Endodermal cell (in vitro differentiated cells): ENCODE measurements at regions not wholly inside any gene's neighbourhood (a gene's known extent, or its start where the extent isn't known, plus 50 kb on each side); places are given as distances from the start of the nearest gene placed in this dataset.

ENCODE experiments used
- DNase-seq: peaks from one replicate; pipeline ENCODE4 v3.0.0-alpha.2; 2017
- H3K27ac ChIP-seq: 2 replicates; pipeline ENCODE4 v1.5.1; 2013; ENCODE audit warnings: mild to moderate bottlenecking, low read depth, low read length, moderate library complexity
- H3K27me3 ChIP-seq: 2 replicates; pipeline ENCODE4 v1.6.1; 2013; ENCODE audit warnings: mild to moderate bottlenecking, low read length, moderate library complexity; ENCODE audit not compliant: insufficient read depth, control insufficient read depth, poor library complexity, severe bottlenecking
- H3K36me3 ChIP-seq: 2 replicates; pipeline ENCODE4 v1.7.0; 2013; ENCODE audit warnings: mild to moderate bottlenecking, low read length, moderate library complexity; ENCODE audit not compliant: control insufficient read depth, insufficient read depth
- H3K4me1 ChIP-seq: one replicate; pipeline ENCODE4 v1.7.0; 2013; ENCODE audit warnings: low read length; ENCODE audit not compliant: control insufficient read depth, insufficient read depth
- H3K4me3 ChIP-seq: 2 replicates; pipeline ENCODE4 v1.5.1; 2013; ENCODE audit warnings: mild to moderate bottlenecking, low read length, moderate library complexity
- H3K9ac ChIP-seq: 2 replicates; pipeline ENCODE4 v1.6.1; 2013; ENCODE audit warnings: mild to moderate bottlenecking, low read length, moderate library complexity; ENCODE audit not compliant: poor library complexity, severe bottlenecking; ENCODE audit errors: extremely low read depth
- H3K9me3 ChIP-seq: 2 replicates; pipeline ENCODE4 v1.6.1; 2013; ENCODE audit warnings: mild to moderate bottlenecking, low read length, moderate library complexity; ENCODE audit not compliant: control insufficient read depth
- H3K27ac Mint-ChIP-seq: 2 replicates; pipeline ENCODE4 v1.8.0; 2020; ENCODE audit warnings: mixed read lengths
- H3K27me3 Mint-ChIP-seq: 2 replicates; pipeline ENCODE4 v1.8.0; 2021; ENCODE audit warnings: mild to moderate bottlenecking, mixed read lengths; ENCODE audit not compliant: insufficient read depth
- H3K36me3 Mint-ChIP-seq: 2 replicates; pipeline ENCODE4 v1.8.0; 2020; ENCODE audit warnings: low read depth, mixed read lengths
- H3K4me1 Mint-ChIP-seq: 2 replicates; pipeline ENCODE4 v1.8.0; 2020; ENCODE audit warnings: mixed read lengths
- H3K4me3 Mint-ChIP-seq: 2 replicates; pipeline ENCODE4 v1.8.0; 2020; ENCODE audit warnings: mild to moderate bottlenecking, moderate library complexity, mixed read lengths
- H3K9me3 Mint-ChIP-seq: 2 replicates; pipeline ENCODE4 v1.8.0; 2020; ENCODE audit warnings: mild to moderate bottlenecking, mixed read lengths
- WGBS, 2 experiments: methylation state at CpG; one replicate each; pipeline versions ENCODE4 v1.1.5 to v1.1.7; 2013; ENCODE audit warnings: missing lambda C conversion rate in 2 of 2, mixed read lengths in 1 of 2; ENCODE audit not compliant: insufficient coverage in 1 of 2, insufficient read length in 1 of 2; 5-methylcytosine and 5-hydroxymethylcytosine counted together
- TF ChIP-seq, protein P1 (sequence below): fragments of 200-600 bp; sonication (generic); conservative IDR thresholded peaks from 2 replicates; pipeline ENCODE4 v1.5.0; 2021; ENCODE audit warnings: antibody characterized with exemption, mild to moderate bottlenecking

DNA sequence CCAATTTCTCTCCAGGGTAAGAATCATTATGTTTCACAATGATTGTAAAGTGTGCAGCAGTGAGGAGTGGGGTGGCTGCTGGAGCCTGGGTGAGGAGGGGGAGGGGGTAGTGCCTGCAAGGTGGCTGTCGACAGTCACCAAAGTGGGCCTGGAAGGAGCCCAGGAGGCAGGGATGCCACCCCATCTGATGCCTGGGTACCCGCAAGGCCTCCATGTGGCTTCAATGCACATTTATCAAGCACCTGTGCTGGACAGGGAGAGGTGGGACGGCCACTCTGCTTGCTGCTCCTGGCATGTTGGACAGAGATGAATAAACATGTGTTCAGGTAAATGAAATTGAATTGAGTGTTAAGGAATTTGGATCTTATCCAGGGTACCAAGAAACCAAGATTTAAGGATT lies 78.8 kb upstream of the DISP3 start:
- H3K27ac Mint-ChIP-seq: no peak overlapping the region
- Histone ChIP-seq H3K27ac (no peak overlapping the region), H3K4me1 (no peaks in the 10 kb centered on the region), H3K27me3 (no peaks in the 10 kb centered on the region), H3K9ac (no peak overlapping the region), H3K36me3 (no peaks in the 10 kb centered on the region), H3K4me3 (no peak overlapping the region), H3K9me3 (no peaks in the 10 kb centered on the region)
- DNase-seq: no peak
- peaks cover 11% of the 10 kb centered on the region for H3K9me3 Mint-ChIP-seq
- no peak overlapping the region for H3K4me3 Mint-ChIP-seq
- TF ChIP-seq, protein P1, sequence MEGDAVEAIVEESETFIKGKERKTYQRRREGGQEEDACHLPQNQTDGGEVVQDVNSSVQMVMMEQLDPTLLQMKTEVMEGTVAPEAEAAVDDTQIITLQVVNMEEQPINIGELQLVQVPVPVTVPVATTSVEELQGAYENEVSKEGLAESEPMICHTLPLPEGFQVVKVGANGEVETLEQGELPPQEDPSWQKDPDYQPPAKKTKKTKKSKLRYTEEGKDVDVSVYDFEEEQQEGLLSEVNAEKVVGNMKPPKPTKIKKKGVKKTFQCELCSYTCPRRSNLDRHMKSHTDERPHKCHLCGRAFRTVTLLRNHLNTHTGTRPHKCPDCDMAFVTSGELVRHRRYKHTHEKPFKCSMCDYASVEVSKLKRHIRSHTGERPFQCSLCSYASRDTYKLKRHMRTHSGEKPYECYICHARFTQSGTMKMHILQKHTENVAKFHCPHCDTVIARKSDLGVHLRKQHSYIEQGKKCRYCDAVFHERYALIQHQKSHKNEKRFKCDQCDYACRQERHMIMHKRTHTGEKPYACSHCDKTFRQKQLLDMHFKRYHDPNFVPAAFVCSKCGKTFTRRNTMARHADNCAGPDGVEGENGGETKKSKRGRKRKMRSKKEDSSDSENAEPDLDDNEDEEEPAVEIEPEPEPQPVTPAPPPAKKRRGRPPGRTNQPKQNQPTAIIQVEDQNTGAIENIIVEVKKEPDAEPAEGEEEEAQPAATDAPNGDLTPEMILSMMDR: no peak
- H3K27me3 Mint-ChIP-seq: no peaks in the 10 kb centered on the region
- WGBS, 2 experiments: 92 to 95% methylated on average over 3 of the region's 3 CpGs
- no peaks in the 10 kb centered on the region for H3K36me3 Mint-ChIP-seq
- H3K4me1 Mint-ChIP-seq: no peaks in the 10 kb centered on the region

GRCh38 chr1:11400567-11400966 lies 78.4 kb upstream of the DISP3 start:
- Mint-ChIP-seq H3K27ac (no peak overlapping the region), H3K36me3 (no peaks in the 10 kb centered on the region)

DNA sequence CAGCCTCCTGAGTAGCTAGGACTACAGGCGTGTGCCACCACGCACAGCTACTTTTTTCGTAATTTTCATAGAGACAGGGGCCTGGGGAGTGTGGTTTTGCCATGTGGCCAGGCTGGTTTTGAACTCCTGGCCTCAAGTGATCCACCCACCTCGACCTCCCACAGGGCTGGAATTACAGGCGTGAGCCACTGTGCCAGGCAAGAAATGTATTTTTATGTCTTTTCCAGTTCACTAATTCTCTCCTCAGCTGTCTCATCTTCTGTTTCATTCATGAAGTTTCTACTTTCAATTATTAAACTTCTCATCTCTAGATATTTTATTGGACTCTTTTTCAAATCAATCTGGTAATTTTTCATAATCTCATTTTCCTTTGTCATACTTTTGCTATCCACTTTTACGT lies 72.1 kb upstream of the DISP3 start:
- Histone ChIP-seq H3K9ac (no peak overlapping the region), H3K36me3 (no peaks in the 10 kb centered on the region), H3K27ac (no peak overlapping the region), H3K27me3 (no peaks in the 10 kb centered on the region), H3K9me3 (peaks cover 5% of the 10 kb centered on the region), H3K4me1 (no peaks in the 10 kb centered on the region), H3K4me3 (no peak overlapping the region)
- Mint-ChIP-seq H3K27ac (no peak overlapping the region), H3K36me3 (no peaks in the 10 kb centered on the region), H3K27me3 (peaks cover 5% of the 10 kb centered on the region), H3K4me3 (no peak overlapping the region), H3K9me3 (peaks cover 21% of the 10 kb centered on the region), H3K4me1 (no peaks in the 10 kb centered on the region)
- WGBS, 2 experiments: 77 to 92% methylated on average over 6 of the region's 6 CpGs
- TF ChIP-seq, protein P1: no peak
- no peak for DNase-seq

More at GRCh38 chr1:11400567-11400966, 78.4 kb upstream of the DISP3 start:
- peaks cover 11% of the 10 kb centered on the region for H3K9me3 Mint-ChIP-seq
- H3K27me3 ChIP-seq: no peaks in the 10 kb centered on the region
- no peak overlapping the region for H3K27ac ChIP-seq
- WGBS, 2 experiments: 91 to 96% methylated on average over 6 of the region's 7 CpGs
- TF ChIP-seq, protein P1: no peak
- no peaks in the 10 kb centered on the region for H3K4me1 Mint-ChIP-seq
- H3K9ac ChIP-seq: no peak overlapping the region
- H3K4me3 Mint-ChIP-seq: no peak overlapping the region
- no peak overlapping the region for H3K4me3 ChIP-seq
- H3K36me3 ChIP-seq: no peaks in the 10 kb centered on the region
- DNase-seq: no peak
- H3K4me1 ChIP-seq: no peaks in the 10 kb centered on the region
- H3K9me3 ChIP-seq: no peaks in the 10 kb centered on the region
- no peaks in the 10 kb centered on the region for H3K27me3 Mint-ChIP-seq
